ENCODE measurements at regions not wholly inside any gene's neighbourhood (a gene's known extent, or its start where the extent isn't known, plus 50 kb on each side); places are given as distances from the start of the nearest gene placed in this dataset.

DNA sequence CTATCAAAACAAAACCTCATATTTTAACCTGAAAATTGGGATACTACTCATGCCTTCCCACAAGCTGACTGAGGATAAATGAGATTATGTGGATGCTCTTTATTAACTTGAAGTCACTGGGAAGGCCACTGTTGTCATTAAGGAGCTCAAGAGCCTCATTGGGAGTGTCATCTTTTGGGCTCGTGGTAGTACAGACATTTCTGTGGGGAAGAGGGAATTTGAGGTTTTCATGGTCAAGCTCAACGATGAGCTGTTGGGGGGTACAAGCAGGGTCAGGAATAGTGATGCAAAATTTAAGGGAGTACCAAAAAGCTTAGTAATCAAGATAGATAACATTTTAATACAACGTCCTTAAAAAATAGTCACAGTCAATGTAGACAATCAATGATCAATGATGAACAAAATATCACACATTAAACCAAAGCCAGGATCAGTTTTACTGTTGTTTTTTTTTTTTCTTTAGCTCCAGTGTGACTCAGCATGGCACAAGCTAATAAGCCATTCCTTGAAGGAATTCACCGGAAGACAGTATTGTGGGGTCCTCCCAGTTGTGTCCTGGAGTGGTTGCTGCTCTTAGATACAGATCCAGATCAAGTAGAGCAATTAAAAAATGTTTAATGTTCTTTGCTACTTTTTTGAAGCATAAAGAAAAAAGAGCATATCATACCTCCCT, 130.9 kb downstream of the C12orf75 start:
- intact Hi-C loops (cut with DNase I), result no loop called here
- Histone ChIP-seq H3K4me3 (ENCODE audit: low read length in 3 of 3) (no peak overlapping the region), H3K4me1 (ENCODE audit: control insufficient read depth in 2 of 3, insufficient read depth in 2 of 3, low read depth in 1 of 3, low read length in 3 of 3) (no peaks in the 10 kb centered on the region), H3K27ac (ENCODE audit: low read depth in 2 of 2, low read length in 2 of 2) (no peak overlapping the region), H3K9me3 (ENCODE audit: control insufficient read depth in 2 of 3, insufficient read depth in 1 of 3, low read length in 3 of 3) (no peaks in the 10 kb centered on the region), H3K27me3 (ENCODE audit: control insufficient read depth, insufficient read depth, low read length) (no peaks in the 10 kb centered on the region), H3K36me3 (ENCODE audit: control insufficient read depth in 2 of 3, insufficient read depth in 3 of 3, low read length in 3 of 3) (no peaks in the 10 kb centered on the region), H3K9ac (ENCODE audit: low read length in 3 of 3) (no peak overlapping the region)
- TF ChIP-seq CTCF (IDR thresholded peaks at IDR 0.05; ENCODE audit: borderline replicate concordance, extremely low read depth, insufficient read depth), result no peak
- FAIRE-seq (no peak), DNase-seq (no peak)

DNA sequence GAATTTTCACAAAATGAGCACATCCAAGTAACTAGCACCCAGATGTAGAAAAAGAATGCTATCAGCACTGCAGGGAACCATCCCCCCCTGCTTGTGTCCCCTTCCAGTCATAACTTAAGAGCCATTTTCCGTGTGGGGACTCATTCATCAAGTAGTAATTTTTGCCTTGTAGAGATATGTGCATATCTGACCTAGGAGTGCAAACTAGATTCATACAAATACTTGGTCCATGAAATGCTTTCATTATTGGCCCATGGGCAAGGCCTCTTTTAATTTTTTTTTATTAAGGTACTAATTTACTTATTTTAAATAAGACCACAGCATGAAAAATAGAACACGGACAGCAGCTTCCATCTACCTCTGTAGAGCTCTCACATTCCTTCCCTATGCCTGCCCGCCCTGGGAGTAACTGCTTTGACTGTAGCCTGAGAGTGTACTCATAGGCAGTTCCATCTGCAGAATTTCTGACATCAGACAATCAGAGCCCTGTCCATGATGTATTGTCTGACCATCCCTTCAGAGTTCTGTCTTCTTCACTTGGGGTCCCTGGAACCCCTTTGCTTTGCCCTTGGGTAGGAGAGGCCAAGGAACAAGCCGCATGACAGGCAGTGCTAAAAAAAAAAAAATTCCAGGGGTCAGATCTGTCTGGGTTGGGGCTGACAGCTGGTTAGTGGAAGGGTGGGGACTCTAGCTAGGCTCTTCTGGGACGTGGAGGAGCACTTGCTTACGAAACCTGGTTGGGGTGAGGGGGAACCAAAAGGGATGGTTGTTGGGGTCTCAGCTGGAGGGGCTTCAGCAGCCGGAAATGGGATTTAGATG, 131.7 kb downstream of the C12orf75 start:
- Histone ChIP-seq H3K4me3 (ENCODE audit: low read length in 3 of 3) (no peak overlapping the region), H3K4me1 (ENCODE audit: control insufficient read depth in 2 of 3, insufficient read depth in 2 of 3, low read depth in 1 of 3, low read length in 3 of 3) (no peaks in the 10 kb centered on the region), H3K36me3 (ENCODE audit: control insufficient read depth in 2 of 3, insufficient read depth in 3 of 3, low read length in 3 of 3) (no peaks in the 10 kb centered on the region), H3K27ac (ENCODE audit: low read depth in 2 of 2, low read length in 2 of 2) (no peak overlapping the region), H3K27me3 (ENCODE audit: control insufficient read depth, insufficient read depth, low read length) (no peaks in the 10 kb centered on the region), H3K9ac (ENCODE audit: low read length in 3 of 3) (no peak overlapping the region), H3K9me3 (ENCODE audit: control insufficient read depth in 2 of 3, insufficient read depth in 1 of 3, low read length in 3 of 3) (no peaks in the 10 kb centered on the region)
- TF ChIP-seq CTCF (IDR thresholded peaks at IDR 0.05; ENCODE audit: borderline replicate concordance, extremely low read depth, insufficient read depth), result no peak
- no peak for FAIRE-seq
- intact Hi-C loops (cut with DNase I), result no loop called here
- no peak for DNase-seq

GRCh38 chr12:105462831-105463230, 132.3 kb downstream of the C12orf75 start:
- H3K9me3 ChIP-seq (ENCODE audit: control insufficient read depth in 2 of 3, insufficient read depth in 1 of 3, low read length in 3 of 3), result no peaks in the 10 kb centered on the region
- no peaks in the 10 kb centered on the region for H3K36me3 ChIP-seq (ENCODE audit: control insufficient read depth in 2 of 3, insufficient read depth in 3 of 3, low read length in 3 of 3)
- intact Hi-C loops (cut with DNase I), result no loop called here
- H3K27ac ChIP-seq (ENCODE audit: low read depth in 2 of 2, low read length in 2 of 2), result no peak overlapping the region
- FAIRE-seq (no peak), DNase-seq (no peak)
- no peak overlapping the region for H3K4me3 ChIP-seq (ENCODE audit: low read length in 3 of 3)
- TF ChIP-seq CTCF (IDR thresholded peaks at IDR 0.05; ENCODE audit: borderline replicate concordance, extremely low read depth, insufficient read depth), result no peak
- H3K9ac ChIP-seq (ENCODE audit: low read length in 3 of 3), result no peak overlapping the region
- no peaks in the 10 kb centered on the region for H3K27me3 ChIP-seq (ENCODE audit: control insufficient read depth, insufficient read depth, low read length)
- H3K4me1 ChIP-seq (ENCODE audit: control insufficient read depth in 2 of 3, insufficient read depth in 2 of 3, low read depth in 1 of 3, low read length in 3 of 3), result peaks cover 0 to 4% (median 0%) of the 10 kb centered on the region in 3 donors

All from kidney (tissue), 13 donors.